GM12874 (cell line): ENCODE measurements at regions not wholly inside any gene's neighbourhood (a gene's known extent, or its start where the extent isn't known, plus 50 kb on each side); places are given as distances from the start of the nearest gene placed in this dataset.

Experiments
- TF ChIP-seq, protein P1 (sequence below): IDR thresholded peaks from 2 replicates; pipeline ENCODE4 v1.5.1; 2011; ENCODE audit warnings: low read depth, mild to moderate bottlenecking, control low read depth, low read length, moderate library complexity; ENCODE audit not compliant: insufficient read depth

DNA sequence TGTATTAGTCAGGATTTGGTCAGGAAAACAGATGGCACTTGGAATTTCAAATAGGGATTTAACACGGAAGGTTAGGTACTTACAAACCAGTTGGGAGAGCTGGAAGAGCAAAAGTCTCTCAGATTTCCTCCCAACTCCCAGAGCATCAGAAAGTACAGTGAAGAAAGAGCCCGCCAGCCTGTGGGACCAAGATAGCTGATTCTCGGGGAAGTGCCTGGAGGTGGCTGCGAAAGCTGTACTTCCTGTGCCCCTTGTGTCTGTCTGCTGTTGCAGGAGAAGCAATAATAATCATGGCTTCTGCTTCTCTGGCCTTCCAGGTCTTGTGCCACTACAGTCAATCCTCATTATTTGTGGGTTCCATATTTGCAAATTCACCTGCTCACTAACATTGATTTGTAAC, 221.0 kb upstream of the BCOR start:
- TF ChIP-seq, protein P1, sequence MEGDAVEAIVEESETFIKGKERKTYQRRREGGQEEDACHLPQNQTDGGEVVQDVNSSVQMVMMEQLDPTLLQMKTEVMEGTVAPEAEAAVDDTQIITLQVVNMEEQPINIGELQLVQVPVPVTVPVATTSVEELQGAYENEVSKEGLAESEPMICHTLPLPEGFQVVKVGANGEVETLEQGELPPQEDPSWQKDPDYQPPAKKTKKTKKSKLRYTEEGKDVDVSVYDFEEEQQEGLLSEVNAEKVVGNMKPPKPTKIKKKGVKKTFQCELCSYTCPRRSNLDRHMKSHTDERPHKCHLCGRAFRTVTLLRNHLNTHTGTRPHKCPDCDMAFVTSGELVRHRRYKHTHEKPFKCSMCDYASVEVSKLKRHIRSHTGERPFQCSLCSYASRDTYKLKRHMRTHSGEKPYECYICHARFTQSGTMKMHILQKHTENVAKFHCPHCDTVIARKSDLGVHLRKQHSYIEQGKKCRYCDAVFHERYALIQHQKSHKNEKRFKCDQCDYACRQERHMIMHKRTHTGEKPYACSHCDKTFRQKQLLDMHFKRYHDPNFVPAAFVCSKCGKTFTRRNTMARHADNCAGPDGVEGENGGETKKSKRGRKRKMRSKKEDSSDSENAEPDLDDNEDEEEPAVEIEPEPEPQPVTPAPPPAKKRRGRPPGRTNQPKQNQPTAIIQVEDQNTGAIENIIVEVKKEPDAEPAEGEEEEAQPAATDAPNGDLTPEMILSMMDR, result no peak

GRCh38 chrX:40318076-40318475, 220.3 kb upstream of the BCOR start:
- TF ChIP-seq, protein P1, result no peak

DNA sequence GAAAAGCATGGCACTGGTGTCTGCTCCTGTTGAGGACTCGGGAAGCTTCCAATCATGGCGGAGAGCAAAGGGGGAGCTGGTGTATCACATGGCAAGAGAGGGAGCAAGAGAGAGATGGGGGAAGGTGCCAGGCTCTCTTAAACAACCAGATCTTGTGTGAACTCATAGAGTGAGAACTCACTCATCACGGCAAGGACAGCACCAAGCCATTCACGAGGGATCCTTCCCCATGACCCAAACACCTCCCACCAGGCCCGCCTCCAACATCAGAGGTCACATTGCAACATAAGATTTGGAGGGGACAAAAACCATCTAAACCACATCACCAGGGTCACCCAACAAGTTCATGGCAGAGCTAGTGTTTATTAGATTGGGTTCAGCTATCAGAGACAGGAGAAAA, 218.7 kb upstream of the BCOR start:
- TF ChIP-seq, protein P1, result no peak

- TF ChIP-seq, protein P1, result peak; percentile 24; the same call in 1 of the 2 replicates
Observed at GRCh38 chrX:40314070-40314469, 216.3 kb upstream of the BCOR start.

DNA sequence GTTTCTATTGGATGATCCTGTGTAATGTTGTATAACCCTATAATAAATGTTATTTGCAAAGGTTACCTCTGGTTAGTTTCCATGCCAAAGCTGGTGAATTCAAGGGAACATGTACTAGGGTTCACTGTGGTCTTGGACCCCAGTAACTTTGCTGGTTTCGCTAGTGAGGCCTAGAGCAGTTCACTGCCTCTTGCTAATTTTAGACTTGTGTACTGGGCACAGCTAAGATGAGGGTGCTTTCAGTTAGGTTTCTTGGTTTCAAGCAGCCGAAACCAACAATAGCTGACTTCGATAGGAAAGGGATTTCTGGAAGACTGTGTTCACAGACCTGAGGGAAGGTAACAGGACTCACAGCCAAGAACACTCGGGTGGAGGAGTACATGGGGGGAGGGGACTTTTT, 215.5 kb upstream of the BCOR start:
- TF ChIP-seq, protein P1, result no peak

DNA sequence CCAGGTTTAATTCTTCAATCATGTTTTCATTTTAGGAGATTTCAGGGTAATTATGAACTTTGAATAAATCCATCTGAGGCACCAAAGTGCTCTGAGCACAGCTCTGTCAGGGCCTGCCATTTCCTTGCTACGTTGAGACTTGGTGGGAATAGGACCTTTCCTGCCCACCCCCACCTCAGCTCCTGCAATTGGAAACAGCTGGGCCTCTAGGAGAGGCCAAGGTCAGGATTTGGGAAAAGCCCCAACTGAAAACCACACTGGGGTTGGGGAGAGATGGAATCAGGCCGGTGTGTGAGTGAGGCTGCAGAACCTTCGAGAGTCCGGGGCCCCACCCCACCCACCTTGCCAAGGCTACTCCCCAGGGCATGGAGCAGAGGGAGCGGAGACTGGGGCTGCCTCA, 212.7 kb upstream of the BCOR start:
- TF ChIP-seq, protein P1, result no peak

- TF ChIP-seq, protein P1, result no peak
Observed at GRCh38 chrX:40310016-40310415, 212.3 kb upstream of the BCOR start.

- TF ChIP-seq, protein P1, result no peak
Observed at GRCh38 chrX:40307871-40308270, 210.1 kb upstream of the BCOR start.
